ENCODE measurements at regions not wholly inside any gene's neighbourhood (a gene's known extent, or its start where the extent isn't known, plus 50 kb on each side); places are given as distances from the start of the nearest gene placed in this dataset.

- no peaks in the 10 kb centered on the region for H3K36me3 ChIP-seq
- H3K36me3 Mint-ChIP-seq = no peaks in the 10 kb centered on the region
- TF ChIP-seq EZH2 (IDR thresholded peaks at IDR 0.05) = no peak
- no peak for TF ChIP-seq CTCF (IDR thresholded peaks at IDR 0.05)
- TF ChIP-seq EZH2phosphoT487 (IDR thresholded peaks at IDR 0.05) = no peak
- no peaks in the 10 kb centered on the region for H3K9me3 Mint-ChIP-seq
- H3K4me3 ChIP-seq = no peak overlapping the region
- DNase-seq (ENCODE audit: low spot score) = no peak
- no peak overlapping the region for H3K4me2 ChIP-seq
- H3K4me1 ChIP-seq = no peaks in the 10 kb centered on the region
- no peaks in the 10 kb centered on the region for H3K4me1 Mint-ChIP-seq
- H3F3A ChIP-seq (ENCODE audit: low read depth) = no peaks in the 10 kb centered on the region
- H3K79me2 ChIP-seq (ENCODE audit: low read depth) = no peaks in the 10 kb centered on the region
- H3K4me3 Mint-ChIP-seq = no peak overlapping the region
- H3K27ac ChIP-seq = no peak overlapping the region
- H3K27me3 ChIP-seq = no peaks in the 10 kb centered on the region
- no peaks in the 10 kb centered on the region for H3K9me3 ChIP-seq (ENCODE audit: low read depth)
- no peak overlapping the region for H3K27ac Mint-ChIP-seq
- no peak overlapping the region for H2AFZ ChIP-seq (replicated peaks)
- H3K27me3 Mint-ChIP-seq (ENCODE audit: insufficient read depth, low read depth) = peaks cover 2% of the 10 kb centered on the region
- no peak overlapping the region for H3K9ac ChIP-seq
- H4K20me1 ChIP-seq (ENCODE audit: low read depth) = no peaks in the 10 kb centered on the region
These were observed 201.1 kb upstream of the CNR1 start for GRCh38 chr6:88367248-88367647.

- H3F3A ChIP-seq (ENCODE audit: low read depth) = no peaks in the 10 kb centered on the region
- H3K9me3 Mint-ChIP-seq = no peaks in the 10 kb centered on the region
- DNase-seq (ENCODE audit: low spot score) = no peak
These were observed 200.5 kb upstream of the CNR1 start for GRCh38 chr6:88366672-88367071.

GRCh38 chr6:88365656-88366055 lies 199.5 kb upstream of the CNR1 start:
- H3K4me2 ChIP-seq = no peak overlapping the region
- no peaks in the 10 kb centered on the region for H3K27me3 ChIP-seq
- DNase-seq (ENCODE audit: low spot score) = no peak
- no peak overlapping the region for H3K9ac ChIP-seq
- Mint-ChIP-seq H3K27me3 (ENCODE audit: insufficient read depth, low read depth) (peaks cover 2% of the 10 kb centered on the region), H3K4me1 (no peaks in the 10 kb centered on the region), H3K27ac (no peak overlapping the region), H3K9me3 (no peaks in the 10 kb centered on the region), H3K4me3 (no peak overlapping the region), H3K36me3 (no peaks in the 10 kb centered on the region)
- no peak overlapping the region for H3K27ac ChIP-seq
- H3K36me3 ChIP-seq = no peaks in the 10 kb centered on the region
- H4K20me1 ChIP-seq (ENCODE audit: low read depth) = no peaks in the 10 kb centered on the region
- no peaks in the 10 kb centered on the region for H3K9me3 ChIP-seq (ENCODE audit: low read depth)
- no peaks in the 10 kb centered on the region for H3K79me2 ChIP-seq (ENCODE audit: low read depth)
- no peak overlapping the region for H3K4me3 ChIP-seq
- H3K4me1 ChIP-seq = no peaks in the 10 kb centered on the region
- no peak overlapping the region for H2AFZ ChIP-seq (replicated peaks)
- TF ChIP-seq CTCF (IDR thresholded peaks at IDR 0.05) = no peak
- TF ChIP-seq EZH2 (IDR thresholded peaks at IDR 0.05) = no peak
- no peak for TF ChIP-seq EZH2phosphoT487 (IDR thresholded peaks at IDR 0.05)
- no peaks in the 10 kb centered on the region for H3F3A ChIP-seq (ENCODE audit: low read depth)

More at GRCh38 chr6:88366672-88367071, 200.5 kb upstream of the CNR1 start:
- H3K79me2 ChIP-seq (ENCODE audit: low read depth) = no peaks in the 10 kb centered on the region
- Mint-ChIP-seq H3K4me1 (no peaks in the 10 kb centered on the region), H3K4me3 (no peak overlapping the region), H3K36me3 (no peaks in the 10 kb centered on the region), H3K27me3 (ENCODE audit: insufficient read depth, low read depth) (peaks cover 2% of the 10 kb centered on the region), H3K27ac (no peak overlapping the region)
- H3K4me3 ChIP-seq = no peak overlapping the region
- no peak overlapping the region for H3K27ac ChIP-seq
- no peaks in the 10 kb centered on the region for H3K4me1 ChIP-seq
- no peak overlapping the region for H3K9ac ChIP-seq
- H3K36me3 ChIP-seq = no peaks in the 10 kb centered on the region
- no peak overlapping the region for H2AFZ ChIP-seq (replicated peaks)
- H3K9me3 ChIP-seq (ENCODE audit: low read depth) = no peaks in the 10 kb centered on the region
- no peak for TF ChIP-seq EZH2 (IDR thresholded peaks at IDR 0.05)
- no peak for TF ChIP-seq CTCF (IDR thresholded peaks at IDR 0.05)
- TF ChIP-seq EZH2phosphoT487 (IDR thresholded peaks at IDR 0.05) = no peak
- H4K20me1 ChIP-seq (ENCODE audit: low read depth) = no peaks in the 10 kb centered on the region
- no peak overlapping the region for H3K4me2 ChIP-seq
- no peaks in the 10 kb centered on the region for H3K27me3 ChIP-seq

Data from neural progenitor cell (in vitro differentiated cells).